ENCODE measurements at regions not wholly inside any gene's neighbourhood (a gene's known extent, or its start where the extent isn't known, plus 50 kb on each side); places are given as distances from the start of the nearest gene placed in this dataset.

DNA sequence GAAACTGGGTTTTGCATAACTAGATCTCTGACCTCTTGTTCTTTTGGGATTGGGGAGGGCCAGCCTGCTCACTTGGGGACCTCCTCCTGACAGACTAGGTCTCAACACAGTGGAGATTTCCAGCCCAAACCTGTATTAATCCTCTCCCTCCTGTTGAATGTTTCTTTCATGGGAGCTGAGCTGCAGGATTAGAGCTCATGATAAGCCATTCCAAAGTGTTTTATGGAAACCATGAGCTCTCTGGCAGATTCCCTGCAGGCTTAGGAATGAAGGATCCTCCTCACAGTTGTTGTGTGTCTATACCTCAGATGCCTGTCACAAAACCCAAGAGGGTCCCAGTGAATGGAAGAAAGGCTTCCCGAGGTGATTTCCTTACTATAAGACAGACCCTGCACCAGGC lies 248.4 kb upstream of the B3GAT1 start:
- TF ChIP-seq, protein P1, sequence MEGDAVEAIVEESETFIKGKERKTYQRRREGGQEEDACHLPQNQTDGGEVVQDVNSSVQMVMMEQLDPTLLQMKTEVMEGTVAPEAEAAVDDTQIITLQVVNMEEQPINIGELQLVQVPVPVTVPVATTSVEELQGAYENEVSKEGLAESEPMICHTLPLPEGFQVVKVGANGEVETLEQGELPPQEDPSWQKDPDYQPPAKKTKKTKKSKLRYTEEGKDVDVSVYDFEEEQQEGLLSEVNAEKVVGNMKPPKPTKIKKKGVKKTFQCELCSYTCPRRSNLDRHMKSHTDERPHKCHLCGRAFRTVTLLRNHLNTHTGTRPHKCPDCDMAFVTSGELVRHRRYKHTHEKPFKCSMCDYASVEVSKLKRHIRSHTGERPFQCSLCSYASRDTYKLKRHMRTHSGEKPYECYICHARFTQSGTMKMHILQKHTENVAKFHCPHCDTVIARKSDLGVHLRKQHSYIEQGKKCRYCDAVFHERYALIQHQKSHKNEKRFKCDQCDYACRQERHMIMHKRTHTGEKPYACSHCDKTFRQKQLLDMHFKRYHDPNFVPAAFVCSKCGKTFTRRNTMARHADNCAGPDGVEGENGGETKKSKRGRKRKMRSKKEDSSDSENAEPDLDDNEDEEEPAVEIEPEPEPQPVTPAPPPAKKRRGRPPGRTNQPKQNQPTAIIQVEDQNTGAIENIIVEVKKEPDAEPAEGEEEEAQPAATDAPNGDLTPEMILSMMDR (IDR thresholded peaks at IDR 0.05), result no peak
- no peak for TF ChIP-seq POLR2A (IDR thresholded peaks at IDR 0.05)

Measured in lower leg skin (tissue), 3 donors.